Nephron (organoid): ENCODE measurements at regions not wholly inside any gene's neighbourhood (a gene's known extent, or its start where the extent isn't known, plus 50 kb on each side); places are given as distances from the start of the nearest gene placed in this dataset.

Experiments
- H3K27ac Mint-ChIP-seq, 3 experiments: 2 replicates each; pipeline ENCODE4 v1.8.0; 2020; ENCODE audit warnings: mixed read lengths in 3 of 3, mild to moderate bottlenecking in 2 of 3, moderate library complexity in 1 of 3
- H3K27me3 Mint-ChIP-seq: 2 replicates; pipeline ENCODE4 v1.8.0; 2021; ENCODE audit warnings: low read depth, mild to moderate bottlenecking, moderate library complexity, mixed read lengths
- H3K36me3 Mint-ChIP-seq: 2 replicates; pipeline ENCODE4 v1.8.0; 2020; ENCODE audit warnings: low read depth, mixed read lengths
- H3K4me1 Mint-ChIP-seq: 2 replicates; pipeline ENCODE4 v1.8.0; 2020; ENCODE audit warnings: mixed read lengths
- H3K4me3 Mint-ChIP-seq, 3 experiments: 2 replicates each; pipeline ENCODE4 v1.8.0; 2020; ENCODE audit warnings: mild to moderate bottlenecking in 3 of 3, mixed read lengths in 3 of 3, moderate library complexity in 2 of 3
- H3K9me3 Mint-ChIP-seq: 2 replicates; pipeline ENCODE4 v1.8.0; 2020; ENCODE audit warnings: mixed read lengths
- TF ChIP-seq, protein P1 (sequence below), 3 experiments: fragments of 200-600 bp; sonication (generic); IDR thresholded peaks; one replicate each; pipeline ENCODE4 v1.5.0; 2021; ENCODE audit warnings: antibody characterized with exemption in 3 of 3; ENCODE audit not compliant: unreplicated experiment in 3 of 3

DNA sequence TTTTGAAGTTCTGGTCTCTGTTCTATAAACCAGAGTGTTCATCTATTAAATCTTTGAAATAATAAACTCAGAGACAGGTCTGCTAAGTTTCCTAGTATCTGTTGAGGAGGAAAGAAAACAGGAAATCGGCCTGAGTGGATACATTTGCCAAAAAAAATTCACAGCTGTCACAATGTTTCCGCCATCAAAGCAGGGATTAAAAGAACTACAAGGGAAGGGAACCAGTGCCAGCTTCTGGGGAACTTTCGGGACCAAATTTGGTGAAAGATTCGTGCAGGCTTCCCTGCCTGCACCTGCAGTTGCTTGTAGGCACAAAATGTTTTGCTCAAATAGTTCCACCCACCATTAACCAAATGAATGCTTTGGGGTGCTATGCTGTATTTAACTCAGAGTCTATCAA lies 267.5 kb downstream of the MSX2 start:
- H3K9me3 Mint-ChIP-seq, result no peaks in the 10 kb centered on the region
- H3K27me3 Mint-ChIP-seq, result peaks cover 8% of the 10 kb centered on the region
- TF ChIP-seq, protein P1, sequence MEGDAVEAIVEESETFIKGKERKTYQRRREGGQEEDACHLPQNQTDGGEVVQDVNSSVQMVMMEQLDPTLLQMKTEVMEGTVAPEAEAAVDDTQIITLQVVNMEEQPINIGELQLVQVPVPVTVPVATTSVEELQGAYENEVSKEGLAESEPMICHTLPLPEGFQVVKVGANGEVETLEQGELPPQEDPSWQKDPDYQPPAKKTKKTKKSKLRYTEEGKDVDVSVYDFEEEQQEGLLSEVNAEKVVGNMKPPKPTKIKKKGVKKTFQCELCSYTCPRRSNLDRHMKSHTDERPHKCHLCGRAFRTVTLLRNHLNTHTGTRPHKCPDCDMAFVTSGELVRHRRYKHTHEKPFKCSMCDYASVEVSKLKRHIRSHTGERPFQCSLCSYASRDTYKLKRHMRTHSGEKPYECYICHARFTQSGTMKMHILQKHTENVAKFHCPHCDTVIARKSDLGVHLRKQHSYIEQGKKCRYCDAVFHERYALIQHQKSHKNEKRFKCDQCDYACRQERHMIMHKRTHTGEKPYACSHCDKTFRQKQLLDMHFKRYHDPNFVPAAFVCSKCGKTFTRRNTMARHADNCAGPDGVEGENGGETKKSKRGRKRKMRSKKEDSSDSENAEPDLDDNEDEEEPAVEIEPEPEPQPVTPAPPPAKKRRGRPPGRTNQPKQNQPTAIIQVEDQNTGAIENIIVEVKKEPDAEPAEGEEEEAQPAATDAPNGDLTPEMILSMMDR (IDR thresholded peaks at IDR 0.05; ENCODE audit: unreplicated experiment in 3 of 3), result no peak
- no peaks in the 10 kb centered on the region for H3K36me3 Mint-ChIP-seq
- H3K4me1 Mint-ChIP-seq, result peaks cover 11% of the 10 kb centered on the region
- no peak overlapping the region for H3K27ac Mint-ChIP-seq
- H3K4me3 Mint-ChIP-seq, result no peak overlapping the region

DNA sequence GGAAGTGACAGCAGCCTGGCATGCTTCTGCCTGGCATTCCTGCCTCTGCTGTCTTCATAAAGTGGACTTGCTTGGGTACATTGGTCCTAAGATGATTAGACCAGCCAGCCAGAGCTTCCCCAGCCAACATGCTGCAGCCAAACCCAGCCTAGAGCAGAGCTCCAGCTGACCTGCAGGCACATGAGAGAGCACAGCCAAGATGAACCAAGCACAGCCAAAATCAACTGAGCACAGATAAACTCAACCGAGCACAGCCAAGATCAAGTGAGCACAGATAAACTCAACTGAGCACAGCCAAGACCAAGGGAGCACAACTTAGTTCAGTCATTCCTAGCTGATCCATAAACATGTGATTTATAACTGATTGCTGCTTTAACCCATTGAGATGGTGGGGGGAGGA lies 266.5 kb downstream of the MSX2 start:
- Mint-ChIP-seq H3K36me3 (no peaks in the 10 kb centered on the region), H3K27ac (peak overlapping the region in 1 of 3 experiments; percentile 12), H3K4me3 (no peak overlapping the region), H3K9me3 (no peaks in the 10 kb centered on the region), H3K4me1 (peaks cover 11% of the 10 kb centered on the region), H3K27me3 (peaks cover 8% of the 10 kb centered on the region)
- TF ChIP-seq, protein P1 (IDR thresholded peaks at IDR 0.05; ENCODE audit: unreplicated experiment in 3 of 3), result no peak

DNA sequence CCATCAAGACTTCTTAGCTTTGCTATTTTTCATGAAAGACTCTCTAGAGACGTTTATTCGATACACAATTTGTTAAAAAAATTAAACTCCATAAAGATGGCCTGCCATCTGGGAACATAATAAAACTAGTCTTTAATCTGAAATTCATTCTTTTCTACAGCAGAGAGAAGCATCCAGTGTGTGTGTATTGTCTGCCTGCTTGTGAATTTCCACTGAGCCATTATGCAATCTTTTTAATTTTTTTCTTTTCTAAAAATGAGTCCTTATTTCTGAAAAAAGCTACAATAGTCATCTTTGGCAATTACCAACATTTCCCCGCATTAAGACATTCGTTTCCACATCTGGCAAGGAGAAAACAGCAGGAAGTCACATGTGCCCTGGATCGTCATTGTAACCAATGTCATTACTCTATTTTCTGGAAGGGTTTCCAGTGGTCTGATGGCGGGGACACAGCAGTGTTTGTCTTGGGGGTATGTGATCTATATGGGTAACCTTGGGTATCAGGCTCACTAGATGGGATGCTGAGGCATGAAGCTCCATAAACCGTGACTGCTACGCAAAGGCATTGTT lies 263.1 kb downstream of the MSX2 start:
- Mint-ChIP-seq H3K4me3 (no peak overlapping the region), H3K4me1 (peaks cover 11% of the 10 kb centered on the region), H3K36me3 (no peaks in the 10 kb centered on the region), H3K9me3 (no peaks in the 10 kb centered on the region), H3K27ac (no peak overlapping the region), H3K27me3 (peaks cover 21% of the 10 kb centered on the region)
- TF ChIP-seq, protein P1 (IDR thresholded peaks at IDR 0.05; ENCODE audit: unreplicated experiment in 3 of 3), result no peak

DNA sequence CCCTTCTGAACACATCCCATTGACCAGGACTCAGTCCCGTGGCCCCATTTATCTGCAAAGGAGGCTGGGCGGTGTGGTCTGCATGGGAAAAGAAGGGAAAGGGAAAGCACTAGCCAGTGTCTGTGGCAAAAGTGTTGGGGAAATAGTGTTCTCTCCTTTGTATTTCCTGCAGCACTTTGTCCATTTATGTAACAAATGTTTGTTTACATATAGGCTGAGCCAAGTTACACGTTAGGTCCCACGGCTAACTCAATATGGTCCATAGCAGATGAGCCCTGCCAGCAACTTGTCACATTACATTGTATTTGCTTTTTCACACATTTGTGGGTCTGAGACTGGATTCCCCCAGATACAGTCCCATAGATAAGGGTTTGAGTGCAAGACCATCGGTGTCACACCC lies 260.5 kb downstream of the MSX2 start:
- Mint-ChIP-seq H3K9me3 (no peaks in the 10 kb centered on the region), H3K4me1 (no peaks in the 10 kb centered on the region), H3K4me3 (no peak overlapping the region), H3K27me3 (peaks cover 23% of the 10 kb centered on the region), H3K27ac (no peak overlapping the region), H3K36me3 (no peaks in the 10 kb centered on the region)
- TF ChIP-seq, protein P1 (IDR thresholded peaks at IDR 0.05; ENCODE audit: unreplicated experiment in 3 of 3), result no peak

DNA sequence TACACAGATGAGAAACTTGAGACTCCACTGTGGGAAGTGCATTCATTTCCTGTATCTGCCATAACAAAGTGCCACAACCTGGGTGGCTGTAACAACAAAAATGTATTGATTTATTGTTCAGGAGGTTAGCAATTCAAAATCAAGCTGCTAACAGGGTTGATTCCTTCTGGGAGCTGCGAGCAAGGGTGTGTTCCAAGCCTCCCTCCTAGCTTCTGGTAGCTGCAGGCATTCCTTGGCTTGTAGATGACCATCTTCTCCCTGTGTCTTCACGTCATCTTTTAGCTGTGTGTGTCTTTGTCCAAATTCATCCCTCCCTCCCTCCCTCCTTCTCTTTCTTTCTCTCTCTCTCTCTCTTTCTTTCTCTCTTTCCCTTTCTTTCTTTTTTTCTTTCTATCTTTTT lies 258.1 kb downstream of the MSX2 start:
- H3K4me1 Mint-ChIP-seq, result no peaks in the 10 kb centered on the region
- peaks cover 26% of the 10 kb centered on the region for H3K27me3 Mint-ChIP-seq
- no peak overlapping the region for H3K4me3 Mint-ChIP-seq
- H3K27ac Mint-ChIP-seq, result no peak overlapping the region
- H3K36me3 Mint-ChIP-seq, result no peaks in the 10 kb centered on the region
- peaks cover 2% of the 10 kb centered on the region for H3K9me3 Mint-ChIP-seq
- TF ChIP-seq, protein P1 (IDR thresholded peaks at IDR 0.05; ENCODE audit: unreplicated experiment in 3 of 3), result no peak

DNA sequence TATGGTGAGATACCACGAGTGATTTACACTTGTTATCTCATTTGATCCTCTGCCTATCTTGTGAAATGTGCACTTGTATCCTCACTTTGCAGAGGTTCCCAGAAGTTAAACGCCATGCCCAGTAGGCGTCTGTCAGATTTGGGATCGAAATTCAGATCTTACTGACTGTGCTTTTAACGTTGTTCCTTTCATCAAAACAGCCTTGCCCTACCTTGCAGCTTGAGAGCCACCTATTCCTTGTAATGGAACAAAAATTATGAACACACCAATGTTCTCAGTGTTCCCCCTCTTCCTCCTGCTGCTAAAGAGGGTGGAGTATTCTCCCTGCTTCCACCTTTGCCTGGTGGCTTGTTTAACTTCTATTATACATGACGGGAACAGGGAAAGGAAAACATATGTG lies 257.0 kb downstream of the MSX2 start:
- no peak overlapping the region for H3K27ac Mint-ChIP-seq
- H3K27me3 Mint-ChIP-seq, result peaks cover 26% of the 10 kb centered on the region
- no peaks in the 10 kb centered on the region for H3K4me1 Mint-ChIP-seq
- H3K4me3 Mint-ChIP-seq, result no peak overlapping the region
- TF ChIP-seq, protein P1 (IDR thresholded peaks at IDR 0.05; ENCODE audit: unreplicated experiment in 3 of 3), result no peak
- no peaks in the 10 kb centered on the region for H3K36me3 Mint-ChIP-seq
- peaks cover 2% of the 10 kb centered on the region for H3K9me3 Mint-ChIP-seq
